ENCODE measurements at regions not wholly inside any gene's neighbourhood (a gene's known extent, or its start where the extent isn't known, plus 50 kb on each side); places are given as distances from the start of the nearest gene placed in this dataset.

- H2AFZ ChIP-seq (ENCODE audit: low read length), result no peak overlapping the region
- FAIRE-seq, result no peak
- in situ Hi-C loops (cut with HindIII; ENCODE audit: extremely low pct_ligation_motif_present, low pct_unique_long_range_greater_than_20kb) (no loop called here), intact Hi-C loops (cut with micrococcal nuclease; ENCODE audit: unreplicated experiment) (no loop called here)
- H3K4me2 ChIP-seq (ENCODE audit: low read depth, low read length), result no peak overlapping the region
- WGBS (ENCODE audit: low lambda C conversion rate), result 97% methylated on average over 4 of the region's 4 CpGs
- H4K20me1 ChIP-seq (ENCODE audit: insufficient read depth, low read length), result no peaks in the 10 kb centered on the region
- H3K4me1 ChIP-seq (ENCODE audit: insufficient read depth, low read length), result peaks cover 37% of the 10 kb centered on the region
- H3K79me2 ChIP-seq (ENCODE audit: insufficient read depth, low read length), result no peaks in the 10 kb centered on the region
- no peak for ATAC-seq
- H3K27ac ChIP-seq (ENCODE audit: extremely low read length, insufficient read depth, low read length), result no peak overlapping the region
- no peak for DNase-seq (ENCODE audit: low spot score)
- H3K36me3 ChIP-seq (replicated peaks in 1 of 2; ENCODE audit: control insufficient read depth in 1 of 2, insufficient read depth in 2 of 2, low read length in 2 of 2), result no peaks in the 10 kb centered on the region
- no TSS peak for BruUV-seq (replicated peaks)
- POLR2A ChIA-PET, result no interaction called here
- no peaks in the 10 kb centered on the region for H3K27me3 ChIP-seq (ENCODE audit: control insufficient read depth in 1 of 2, insufficient read depth in 2 of 2, low read length in 2 of 2)
- no peak overlapping the region for H3K9ac ChIP-seq (ENCODE audit: insufficient read depth, low read depth, low read length)
- H3K9me3 ChIP-seq (ENCODE audit: low read length), result peaks cover 4% of the 10 kb centered on the region; the same call in 1 of the 2 replicates
- no peak overlapping the region for H3K4me3 ChIP-seq (replicated peaks in 1 of 3; ENCODE audit: insufficient read depth in 1 of 3, low read depth in 2 of 3, low read length in 3 of 3)
- TF ChIP-seq PRDM10 (CRISPR knock-in tag; IDR thresholded peaks at IDR 0.05; ENCODE audit: low read depth) (no peak), ZNF678 (CRISPR knock-in tag; IDR thresholded peaks at IDR 0.05) (no peak), ZNF768 (CRISPR knock-in tag; IDR thresholded peaks at IDR 0.05) (no peak), POLR2G (IDR thresholded peaks at IDR 0.05; ENCODE audit: low read depth, low read length) (no peak), NFATC3 (CRISPR knock-in tag; IDR thresholded peaks at IDR 0.05) (no peak), ZNF720 (CRISPR knock-in tag; IDR thresholded peaks at IDR 0.05) (no peak), GTF3A (CRISPR knock-in tag; conservative IDR thresholded peaks at IDR 0.05) (no peak), TEAD3 (CRISPR knock-in tag; optimal IDR thresholded peaks at IDR 0.05; ENCODE audit: borderline replicate concordance) (no peak), SIX1 (CRISPR knock-in tag; IDR thresholded peaks at IDR 0.05; ENCODE audit: borderline replicate concordance) (no peak), MAFF (IDR thresholded peaks at IDR 0.05; ENCODE audit: low read depth, low read length) (no peak)
- CTCF ChIA-PET (ENCODE audit: low intra/inter-chr PET ratio, low total read pairs), result no interaction called here
Measured at GRCh38 chr7:17083392-17084165, 201.8 kb upstream of the AGR3 start.

Measured in HepG2 (cell line).